ENCODE measurements at regions not wholly inside any gene's neighbourhood (a gene's known extent, or its start where the extent isn't known, plus 50 kb on each side); places are given as distances from the start of the nearest gene placed in this dataset.

GRCh38 chr9:16131264-16131663 is 578.4 kb downstream of the CCDC171 start:
- TF ChIP-seq CTCF (IDR thresholded peaks at IDR 0.05) (no peak), ZFX (IDR thresholded peaks at IDR 0.05; ENCODE audit: borderline replicate concordance) (no peak)

All from 22Rv1 (cell line).